IMR-90 (cell line): ENCODE measurements at regions not wholly inside any gene's neighbourhood (a gene's known extent, or its start where the extent isn't known, plus 50 kb on each side); places are given as distances from the start of the nearest gene placed in this dataset.

Source experiments
- CEBPB ChIP-seq: IDR thresholded peaks from 2 replicates; pipeline ENCODE4 v1.6.1; 2012; ENCODE audit warnings: low read depth, low read length, improper control_type of control experiment
- POLR2A ChIP-seq: IDR thresholded peaks from 2 replicates; pipeline ENCODE4 v1.6.1; 2012; ENCODE audit warnings: mild to moderate bottlenecking, low read depth, low read length
- RFX5 ChIP-seq: IDR thresholded peaks from 2 replicates; pipeline ENCODE4 v1.8.0; 2012; ENCODE audit warnings: low read depth, mild to moderate bottlenecking, low read length, moderate library complexity
- TF ChIP-seq, protein P1 (sequence below): conservative IDR thresholded peaks from 2 replicates; pipeline ENCODE4 v1.5.1; 2012; ENCODE audit warnings: mild to moderate bottlenecking, low read depth, low read length, improper control_type of control experiment

- no peak for TF ChIP-seq CEBPB
- TF ChIP-seq, protein P1, sequence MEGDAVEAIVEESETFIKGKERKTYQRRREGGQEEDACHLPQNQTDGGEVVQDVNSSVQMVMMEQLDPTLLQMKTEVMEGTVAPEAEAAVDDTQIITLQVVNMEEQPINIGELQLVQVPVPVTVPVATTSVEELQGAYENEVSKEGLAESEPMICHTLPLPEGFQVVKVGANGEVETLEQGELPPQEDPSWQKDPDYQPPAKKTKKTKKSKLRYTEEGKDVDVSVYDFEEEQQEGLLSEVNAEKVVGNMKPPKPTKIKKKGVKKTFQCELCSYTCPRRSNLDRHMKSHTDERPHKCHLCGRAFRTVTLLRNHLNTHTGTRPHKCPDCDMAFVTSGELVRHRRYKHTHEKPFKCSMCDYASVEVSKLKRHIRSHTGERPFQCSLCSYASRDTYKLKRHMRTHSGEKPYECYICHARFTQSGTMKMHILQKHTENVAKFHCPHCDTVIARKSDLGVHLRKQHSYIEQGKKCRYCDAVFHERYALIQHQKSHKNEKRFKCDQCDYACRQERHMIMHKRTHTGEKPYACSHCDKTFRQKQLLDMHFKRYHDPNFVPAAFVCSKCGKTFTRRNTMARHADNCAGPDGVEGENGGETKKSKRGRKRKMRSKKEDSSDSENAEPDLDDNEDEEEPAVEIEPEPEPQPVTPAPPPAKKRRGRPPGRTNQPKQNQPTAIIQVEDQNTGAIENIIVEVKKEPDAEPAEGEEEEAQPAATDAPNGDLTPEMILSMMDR = no peak
- no peak for TF ChIP-seq RFX5
- TF ChIP-seq POLR2A = no peak
These were observed 89.8 kb downstream of the BTG1 start for GRCh38 chr12:92055877-92056276.
